AG09319 (cell line): ENCODE measurements at regions not wholly inside any gene's neighbourhood (a gene's known extent, or its start where the extent isn't known, plus 50 kb on each side); places are given as distances from the start of the nearest gene placed in this dataset.

Source experiments
- DNase-seq: peaks from one replicate; pipeline ENCODE4 v3.0.0-alpha.2; 2010; ENCODE audit warnings: low read depth; ENCODE audit errors: extremely low read depth
- TF ChIP-seq, protein P1 (sequence below): IDR thresholded peaks from 2 replicates; pipeline ENCODE4 v1.5.1; 2011; ENCODE audit warnings: low read depth, mild to moderate bottlenecking, inconsistent platforms, low read length, moderate library complexity

DNA sequence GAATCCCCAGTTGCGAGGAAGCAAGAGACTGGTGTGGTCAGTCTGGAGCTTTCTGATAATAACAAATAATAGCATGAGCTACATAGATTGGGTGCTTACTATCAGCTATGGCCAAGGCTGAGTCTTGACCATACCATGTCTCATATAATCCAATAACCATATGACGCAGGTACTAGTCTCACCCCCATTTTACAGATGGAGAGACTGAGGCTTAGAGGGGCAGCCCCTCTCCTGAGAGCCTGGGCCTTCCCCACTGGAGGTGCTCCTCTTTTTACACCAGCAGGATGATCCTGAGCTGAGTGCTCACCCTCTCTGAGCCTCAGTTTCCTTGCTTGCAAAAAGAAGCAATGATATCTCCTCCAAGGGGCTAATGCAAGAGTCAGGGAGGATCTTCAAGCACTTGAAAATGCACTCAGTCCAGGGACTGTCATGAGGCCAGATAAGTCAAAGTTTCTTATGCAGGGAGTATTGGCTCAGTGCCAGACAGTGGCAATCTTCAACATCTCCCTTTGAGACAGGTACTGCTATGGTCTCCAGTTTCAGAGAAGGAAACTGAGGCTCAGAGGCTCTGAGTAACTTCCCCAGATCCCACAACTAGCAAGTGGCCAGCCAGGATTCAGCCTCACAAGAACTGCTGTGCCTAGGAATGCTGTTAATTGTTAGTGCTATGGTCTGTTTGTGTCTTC lies 149.7 kb downstream of the TFCP2L1 start:
- no peak for DNase-seq
- TF ChIP-seq, protein P1, sequence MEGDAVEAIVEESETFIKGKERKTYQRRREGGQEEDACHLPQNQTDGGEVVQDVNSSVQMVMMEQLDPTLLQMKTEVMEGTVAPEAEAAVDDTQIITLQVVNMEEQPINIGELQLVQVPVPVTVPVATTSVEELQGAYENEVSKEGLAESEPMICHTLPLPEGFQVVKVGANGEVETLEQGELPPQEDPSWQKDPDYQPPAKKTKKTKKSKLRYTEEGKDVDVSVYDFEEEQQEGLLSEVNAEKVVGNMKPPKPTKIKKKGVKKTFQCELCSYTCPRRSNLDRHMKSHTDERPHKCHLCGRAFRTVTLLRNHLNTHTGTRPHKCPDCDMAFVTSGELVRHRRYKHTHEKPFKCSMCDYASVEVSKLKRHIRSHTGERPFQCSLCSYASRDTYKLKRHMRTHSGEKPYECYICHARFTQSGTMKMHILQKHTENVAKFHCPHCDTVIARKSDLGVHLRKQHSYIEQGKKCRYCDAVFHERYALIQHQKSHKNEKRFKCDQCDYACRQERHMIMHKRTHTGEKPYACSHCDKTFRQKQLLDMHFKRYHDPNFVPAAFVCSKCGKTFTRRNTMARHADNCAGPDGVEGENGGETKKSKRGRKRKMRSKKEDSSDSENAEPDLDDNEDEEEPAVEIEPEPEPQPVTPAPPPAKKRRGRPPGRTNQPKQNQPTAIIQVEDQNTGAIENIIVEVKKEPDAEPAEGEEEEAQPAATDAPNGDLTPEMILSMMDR = no peak

DNA sequence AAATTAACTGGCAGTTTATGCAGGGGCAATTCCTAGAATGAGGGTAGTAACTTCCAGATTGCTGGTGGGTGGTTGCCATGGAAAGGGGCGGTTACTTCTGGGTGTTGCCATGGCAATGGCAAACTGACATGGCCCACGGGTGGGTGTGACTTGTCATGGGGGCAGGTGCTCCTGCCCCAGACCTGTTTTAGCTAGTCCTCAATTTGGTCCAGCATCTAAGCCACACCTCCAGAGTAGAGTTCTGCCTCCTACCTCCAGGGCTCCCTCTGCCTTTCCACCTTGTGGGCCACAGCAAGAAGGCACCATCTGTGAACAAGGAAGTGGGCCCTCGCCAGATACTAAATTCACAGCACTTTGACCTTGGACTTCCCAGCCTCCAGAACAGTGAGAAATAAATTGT lies 148.7 kb downstream of the TFCP2L1 start:
- no peak for DNase-seq
- TF ChIP-seq, protein P1 = no peak

DNA sequence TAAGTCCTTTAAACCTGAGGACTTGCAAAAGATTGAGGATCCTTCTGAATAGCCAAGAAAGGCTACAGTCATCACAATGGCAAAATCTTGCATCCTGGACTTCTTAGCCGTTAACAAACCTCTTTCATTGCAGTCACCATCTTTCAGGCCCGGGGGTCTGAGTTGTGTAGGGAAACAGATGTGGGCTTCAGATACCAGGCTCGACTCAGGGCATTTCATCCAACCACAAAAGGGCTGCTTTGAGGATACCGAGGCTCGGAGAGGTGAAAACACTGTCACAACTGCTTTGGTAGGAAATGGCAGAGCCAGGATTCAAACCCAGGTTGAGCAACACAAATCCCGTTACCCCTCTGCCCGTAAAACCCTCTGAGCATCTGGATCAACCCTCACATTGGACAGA lies 147.4 kb downstream of the TFCP2L1 start:
- DNase-seq = no peak
- TF ChIP-seq, protein P1 = no peak

DNA sequence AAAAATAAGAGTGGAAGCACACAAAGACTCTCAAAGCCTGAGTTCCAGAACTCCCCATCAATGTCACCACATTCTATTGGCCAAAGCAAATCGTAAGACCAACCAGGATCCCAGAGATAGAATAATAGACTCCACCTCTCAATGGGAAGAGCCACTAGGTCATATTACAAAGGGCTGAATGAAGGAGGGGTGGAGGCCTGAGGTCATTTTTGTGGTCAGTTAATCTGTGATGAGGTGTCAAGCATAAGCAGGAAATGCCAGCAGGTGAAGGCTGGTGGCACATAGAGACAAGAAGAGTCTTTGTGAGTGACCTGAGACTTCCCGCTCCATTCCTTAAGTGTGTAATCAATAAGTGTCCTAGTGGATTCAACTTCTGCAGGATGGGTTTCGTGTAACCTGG lies 144.3 kb downstream of the TFCP2L1 start:
- TF ChIP-seq, protein P1 = no peak
- no peak for DNase-seq

DNA sequence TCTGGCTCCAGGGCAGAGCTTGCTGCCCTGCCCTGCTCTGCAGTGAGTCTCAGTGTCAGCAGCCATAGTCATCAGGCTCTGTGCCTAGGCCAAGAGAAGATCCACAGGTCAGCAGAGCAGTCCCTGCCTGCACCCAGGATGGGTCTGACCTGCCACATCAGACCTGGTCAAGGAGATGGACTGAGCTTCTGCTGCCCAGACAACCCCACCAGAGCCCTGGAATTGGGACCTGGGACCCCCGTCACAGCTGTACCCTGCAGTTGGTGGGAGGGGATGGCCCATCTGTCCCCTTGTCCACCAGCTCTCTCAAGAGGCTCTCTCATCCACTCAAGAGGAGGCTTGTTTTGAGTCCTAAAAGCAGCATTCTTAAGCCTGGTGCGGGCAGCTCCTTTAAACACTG lies 142.6 kb downstream of the TFCP2L1 start:
- TF ChIP-seq, protein P1 = no peak
- DNase-seq = no peak

DNA sequence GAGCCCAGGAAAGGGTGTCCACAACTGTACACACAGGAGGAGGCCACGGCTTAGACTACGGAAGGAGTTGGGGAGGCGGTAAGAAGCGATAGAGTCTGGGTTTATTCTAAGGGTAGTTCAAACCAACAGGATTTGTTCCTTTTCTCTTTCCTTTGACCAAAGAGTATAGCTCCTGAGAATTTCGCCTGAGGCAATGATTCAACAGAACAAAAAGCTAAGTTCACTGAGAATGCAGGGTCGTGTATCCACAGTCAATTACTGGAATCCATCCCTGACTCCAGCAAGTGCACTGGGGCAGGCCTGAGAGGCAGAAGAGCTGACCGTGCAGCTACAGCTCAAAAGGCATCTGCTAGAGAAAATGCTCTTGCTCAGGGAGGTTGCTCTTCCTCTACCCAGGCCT lies 140.9 kb downstream of the TFCP2L1 start:
- TF ChIP-seq, protein P1 = no peak
- no peak for DNase-seq

DNA sequence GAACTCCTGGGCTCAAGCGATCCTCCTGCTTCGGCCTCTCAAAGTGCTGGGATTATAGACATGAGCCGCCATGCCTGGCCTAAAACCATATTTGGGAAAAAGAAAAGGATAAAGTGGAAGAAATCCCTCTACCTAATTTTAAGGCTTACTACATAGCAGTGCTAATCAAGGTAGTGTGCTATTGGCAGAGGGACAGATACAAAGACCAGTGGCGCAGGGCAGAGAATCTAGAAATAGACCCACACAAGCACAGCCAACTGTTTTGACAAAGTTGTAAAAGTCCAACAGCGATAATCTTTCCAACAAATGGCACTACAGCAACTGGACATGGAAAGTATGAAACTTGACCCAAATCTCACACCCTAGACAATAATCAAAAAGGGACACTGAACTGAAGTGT lies 138.4 kb downstream of the TFCP2L1 start:
- DNase-seq = no peak
- TF ChIP-seq, protein P1 = no peak
